ENCODE measurements at regions not wholly inside any gene's neighbourhood (a gene's known extent, or its start where the extent isn't known, plus 50 kb on each side); places are given as distances from the start of the nearest gene placed in this dataset.

- TF ChIP-seq GATA3 (IDR thresholded peaks at IDR 0.05; ENCODE audit: low read depth, low read length) (no peak), GATA2 (IDR thresholded peaks at IDR 0.05; ENCODE audit: low read depth, low read length) (no peak)
Observed at GRCh38 chr2:104250635-104251034, 603.3 kb upstream of the POU3F3 start.

GRCh38 chr2:104254017-104254416 lies 599.9 kb upstream of the POU3F3 start:
- TF ChIP-seq GATA3 (IDR thresholded peaks at IDR 0.05; ENCODE audit: low read depth, low read length) = no peak
- no peak for TF ChIP-seq GATA2 (IDR thresholded peaks at IDR 0.05; ENCODE audit: low read depth, low read length)

GRCh38 chr2:104262714-104263113 lies 591.2 kb upstream of the POU3F3 start:
- TF ChIP-seq GATA2 (IDR thresholded peaks at IDR 0.05; ENCODE audit: low read depth, low read length) = no peak
- no peak for TF ChIP-seq GATA3 (IDR thresholded peaks at IDR 0.05; ENCODE audit: low read depth, low read length)

GRCh38 chr2:104279646-104280045 lies 574.3 kb upstream of the POU3F3 start:
- no peak for TF ChIP-seq GATA3 (IDR thresholded peaks at IDR 0.05; ENCODE audit: low read depth, low read length)
- TF ChIP-seq GATA2 (IDR thresholded peaks at IDR 0.05; ENCODE audit: low read depth, low read length) = no peak

- TF ChIP-seq GATA2 (IDR thresholded peaks at IDR 0.05; ENCODE audit: low read depth, low read length) = no peak
- TF ChIP-seq GATA3 (IDR thresholded peaks at IDR 0.05; ENCODE audit: low read depth, low read length) = no peak
Observed at GRCh38 chr2:104280216-104280615, 573.7 kb upstream of the POU3F3 start.

GRCh38 chr2:104286841-104287240 lies 567.1 kb upstream of the POU3F3 start:
- TF ChIP-seq GATA3 (IDR thresholded peaks at IDR 0.05; ENCODE audit: low read depth, low read length) = no peak
- no peak for TF ChIP-seq GATA2 (IDR thresholded peaks at IDR 0.05; ENCODE audit: low read depth, low read length)

GRCh38 chr2:104289651-104290565 lies 564.0 kb upstream of the POU3F3 start:
- TF ChIP-seq GATA3 (IDR thresholded peaks at IDR 0.05; ENCODE audit: low read depth, low read length) (no peak), GATA2 (IDR thresholded peaks at IDR 0.05; ENCODE audit: low read depth, low read length) (no peak)

- TF ChIP-seq GATA2 (IDR thresholded peaks at IDR 0.05; ENCODE audit: low read depth, low read length) = no peak
- no peak for TF ChIP-seq GATA3 (IDR thresholded peaks at IDR 0.05; ENCODE audit: low read depth, low read length)
Observed at GRCh38 chr2:104290566-104290891, 563.4 kb upstream of the POU3F3 start.

GRCh38 chr2:104312684-104313083 lies 541.2 kb upstream of the POU3F3 start:
- TF ChIP-seq GATA2 (IDR thresholded peaks at IDR 0.05; ENCODE audit: low read depth, low read length) = no peak

- TF ChIP-seq GATA3 (IDR thresholded peaks at IDR 0.05; ENCODE audit: low read depth, low read length) = no peak
- no peak for TF ChIP-seq GATA2 (IDR thresholded peaks at IDR 0.05; ENCODE audit: low read depth, low read length)
Observed at GRCh38 chr2:104318001-104318665, 535.8 kb upstream of the POU3F3 start.

- TF ChIP-seq GATA2 (IDR thresholded peaks at IDR 0.05; ENCODE audit: low read depth, low read length) (no peak), GATA3 (IDR thresholded peaks at IDR 0.05; ENCODE audit: low read depth, low read length) (no peak)
Observed at GRCh38 chr2:104321116-104321795, 532.7 kb upstream of the POU3F3 start.

GRCh38 chr2:104321796-104322349 lies 532.0 kb upstream of the POU3F3 start:
- TF ChIP-seq GATA3 (IDR thresholded peaks at IDR 0.05; ENCODE audit: low read depth, low read length) (no peak), GATA2 (IDR thresholded peaks at IDR 0.05; ENCODE audit: low read depth, low read length) (no peak)

- 0 out of 2 replicates have a peak, but pooled peaks have one; percentile 37 for TF ChIP-seq GATA2 (IDR thresholded peaks at IDR 0.05; ENCODE audit: low read depth, low read length)
- no peak for TF ChIP-seq GATA3 (IDR thresholded peaks at IDR 0.05; ENCODE audit: low read depth, low read length)
Observed at GRCh38 chr2:104332731-104333130, 521.2 kb upstream of the POU3F3 start.

GRCh38 chr2:104337869-104338268 lies 516.0 kb upstream of the POU3F3 start:
- TF ChIP-seq GATA3 (IDR thresholded peaks at IDR 0.05; ENCODE audit: low read depth, low read length) (no peak), GATA2 (IDR thresholded peaks at IDR 0.05; ENCODE audit: low read depth, low read length) (no peak)
